OCI-LY3 (cell line): ENCODE measurements at regions not wholly inside any gene's neighbourhood (a gene's known extent, or its start where the extent isn't known, plus 50 kb on each side); places are given as distances from the start of the nearest gene placed in this dataset.
"Not testable (repeated sequence)": the region's sequence is repeated elsewhere in the genome, so short reads cannot be mapped to it uniquely, and the experiment has no call there.

Experiments used
- H2AFZ ChIP-seq: fragments of 200-600, 300-600 bp; shearing (Covaris generic); 2 replicates; pipeline ENCODE4 v1.6.0; 2014; ENCODE audit warnings: antibody characterized with exemption, low read depth, low read length
- H3K27ac ChIP-seq: fragments of 200-600, 300-600 bp; sonication (generic); 2 replicates; pipeline ENCODE4 v1.5.1; 2014; ENCODE audit warnings: mild to moderate bottlenecking, low read length, moderate library complexity, mixed read lengths
- H3K27me3 ChIP-seq: fragments of 200-600, 300-600 bp; sonication (generic); 2 replicates; pipeline ENCODE4 v1.6.1; 2014; ENCODE audit warnings: low read depth, low read length, mixed read lengths
- H3K36me3 ChIP-seq: fragments of 200-600, 300-600 bp; sonication (generic); replicated peaks from 2 replicates; pipeline ENCODE3; 2014; ENCODE audit warnings: low read depth, low read length, mixed read lengths
- H3K4me1 ChIP-seq: fragments of 300-600, 200-600 bp; sonication (generic); 2 replicates; pipeline ENCODE4 v1.6.1; 2014; ENCODE audit warnings: low read length, mixed read lengths
- H3K4me2 ChIP-seq: fragments of 200-600, 300-600 bp; sonication (generic); 2 replicates; pipeline ENCODE4 v1.6.1; 2014; ENCODE audit warnings: low read length, mixed read lengths
- H3K4me3 ChIP-seq: fragments of 300-600, 200-600 bp; sonication (generic); 2 replicates; pipeline ENCODE4 v1.5.1; 2014; ENCODE audit warnings: antibody characterized with exemption, mild to moderate bottlenecking, low read length, moderate library complexity
- H3K79me2 ChIP-seq: fragments of 300-600, 200-600 bp; shearing (Covaris generic); 2 replicates; pipeline ENCODE4 v1.6.1; 2014; ENCODE audit warnings: mild to moderate bottlenecking, low read length, mixed read lengths
- H3K9ac ChIP-seq: fragments of 300-600, 200-600 bp; shearing (Covaris generic); 2 replicates; pipeline ENCODE4 v1.6.0; 2014; ENCODE audit warnings: mild to moderate bottlenecking, low read length, moderate library complexity
- H3K9me3 ChIP-seq: fragments of 200-600, 300-600 bp; shearing (Covaris generic); 2 replicates; pipeline ENCODE4 v1.6.1; 2014; ENCODE audit warnings: low read length, mixed read lengths; ENCODE audit not compliant: insufficient read depth
- H4K20me1 ChIP-seq: fragments of 200-600, 300-600 bp; sonication (generic); 2 replicates; pipeline ENCODE4 v1.6.1; 2016; ENCODE audit warnings: low read length, mixed read lengths; ENCODE audit not compliant: insufficient read depth
- EZH2phosphoT487 ChIP-seq: fragments of 200-600 bp; shearing (Covaris generic); IDR thresholded peaks from 2 replicates; pipeline ENCODE4 v1.6.1; 2018; ENCODE audit warnings: antibody characterized with exemption, mixed run types, low read depth
- TF ChIP-seq, protein P1 (sequence below): fragments of 200-600, 300-600 bp; sonication (generic); IDR thresholded peaks from 2 replicates; pipeline ENCODE4 v1.5.1; 2014; ENCODE audit warnings: antibody characterized with exemption, low read length, low read depth

DNA sequence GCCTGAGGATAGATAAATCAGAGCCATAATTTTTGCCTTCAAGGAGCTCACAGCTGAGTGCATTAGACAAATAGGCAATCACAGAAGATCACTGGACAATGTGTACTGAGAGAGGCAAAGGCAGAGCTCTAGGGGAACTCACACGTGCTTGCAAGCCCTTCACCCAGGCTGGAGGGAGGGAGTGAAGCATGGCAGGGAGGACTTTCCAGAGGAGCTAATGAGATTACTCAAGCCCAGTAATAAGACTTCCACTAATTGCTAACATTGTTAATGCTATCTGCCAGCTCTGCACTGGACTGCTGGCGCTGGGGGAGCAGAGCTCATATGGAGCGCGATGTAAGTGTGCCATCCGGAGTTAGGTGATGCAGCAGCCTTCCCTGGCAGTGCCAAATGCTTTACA lies 408.4 kb downstream of the NTRK2 start:
- Histone ChIP-seq H3K27ac (no peak overlapping the region), H3K4me3 (no peak overlapping the region), H3K9ac (no peak overlapping the region), H3K36me3 (peaks cover 4% of the 10 kb centered on the region), H2AFZ (no peak overlapping the region), H3K9me3 (peaks cover 7% of the 10 kb centered on the region; the same call in 1 of the 2 replicates), H3K4me2 (no peak overlapping the region), H3K4me1 (peaks cover 10% of the 10 kb centered on the region), H3K27me3 (no peaks in the 10 kb centered on the region), H4K20me1 (no peaks in the 10 kb centered on the region), H3K79me2 (no peaks in the 10 kb centered on the region)
- no peak for TF ChIP-seq EZH2phosphoT487
- TF ChIP-seq, protein P1, sequence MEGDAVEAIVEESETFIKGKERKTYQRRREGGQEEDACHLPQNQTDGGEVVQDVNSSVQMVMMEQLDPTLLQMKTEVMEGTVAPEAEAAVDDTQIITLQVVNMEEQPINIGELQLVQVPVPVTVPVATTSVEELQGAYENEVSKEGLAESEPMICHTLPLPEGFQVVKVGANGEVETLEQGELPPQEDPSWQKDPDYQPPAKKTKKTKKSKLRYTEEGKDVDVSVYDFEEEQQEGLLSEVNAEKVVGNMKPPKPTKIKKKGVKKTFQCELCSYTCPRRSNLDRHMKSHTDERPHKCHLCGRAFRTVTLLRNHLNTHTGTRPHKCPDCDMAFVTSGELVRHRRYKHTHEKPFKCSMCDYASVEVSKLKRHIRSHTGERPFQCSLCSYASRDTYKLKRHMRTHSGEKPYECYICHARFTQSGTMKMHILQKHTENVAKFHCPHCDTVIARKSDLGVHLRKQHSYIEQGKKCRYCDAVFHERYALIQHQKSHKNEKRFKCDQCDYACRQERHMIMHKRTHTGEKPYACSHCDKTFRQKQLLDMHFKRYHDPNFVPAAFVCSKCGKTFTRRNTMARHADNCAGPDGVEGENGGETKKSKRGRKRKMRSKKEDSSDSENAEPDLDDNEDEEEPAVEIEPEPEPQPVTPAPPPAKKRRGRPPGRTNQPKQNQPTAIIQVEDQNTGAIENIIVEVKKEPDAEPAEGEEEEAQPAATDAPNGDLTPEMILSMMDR, result no peak

DNA sequence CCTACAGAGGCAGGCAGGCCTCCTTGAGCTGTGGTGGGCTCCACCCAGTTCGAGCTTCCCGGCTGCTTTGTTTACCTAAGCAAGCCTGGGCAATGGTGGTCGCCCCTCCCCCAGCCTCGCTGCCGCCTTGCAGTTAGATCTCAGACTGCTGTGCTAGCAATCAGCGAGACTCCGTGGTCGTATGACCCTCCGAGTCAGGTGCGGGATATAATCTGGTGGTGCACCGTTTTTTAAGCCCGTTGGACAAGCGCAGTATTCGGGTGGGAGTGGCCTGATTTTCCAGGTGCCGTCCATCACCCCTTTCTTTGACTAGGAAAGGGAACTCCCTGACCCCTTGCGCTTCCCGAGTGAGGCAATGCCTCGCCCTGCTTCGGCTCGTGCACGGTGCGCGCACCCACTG lies 407.6 kb downstream of the NTRK2 start:
- not testable (repeated sequence) for H3K4me2 ChIP-seq, H3K27ac ChIP-seq, H3K4me3 ChIP-seq, H3K36me3 ChIP-seq, H4K20me1 ChIP-seq, H3K4me1 ChIP-seq, H3K27me3 ChIP-seq, H3K9ac ChIP-seq, H2AFZ ChIP-seq, H3K9me3 ChIP-seq, H3K79me2 ChIP-seq
